ENCODE measurements at regions not wholly inside any gene's neighbourhood (a gene's known extent, or its start where the extent isn't known, plus 50 kb on each side); places are given as distances from the start of the nearest gene placed in this dataset.

DNA sequence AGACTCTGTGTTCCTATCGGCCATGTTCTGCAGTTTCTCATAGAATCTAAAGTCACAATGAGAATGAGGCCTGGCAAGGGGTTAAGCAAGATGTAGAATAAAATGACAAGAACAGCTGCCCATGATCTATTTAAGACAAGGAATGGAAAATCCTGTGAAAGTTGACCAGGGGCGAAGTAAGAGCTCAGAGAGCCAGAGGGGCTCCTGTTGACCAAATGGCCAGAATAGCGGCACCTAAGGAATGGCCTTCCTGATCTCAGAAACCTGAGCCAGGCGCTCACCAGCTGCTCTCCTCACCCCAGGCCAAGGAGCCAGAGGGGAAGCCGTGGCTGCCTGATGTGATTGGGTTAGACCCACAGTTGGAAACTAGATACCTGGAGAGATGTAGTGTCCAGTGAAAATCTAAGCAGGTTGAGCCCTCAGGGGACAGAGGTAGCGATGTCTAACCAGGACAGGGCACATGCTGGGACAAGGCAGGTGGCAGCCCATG, 106.1 kb upstream of the NDN start:
- TF ChIP-seq, protein P1, sequence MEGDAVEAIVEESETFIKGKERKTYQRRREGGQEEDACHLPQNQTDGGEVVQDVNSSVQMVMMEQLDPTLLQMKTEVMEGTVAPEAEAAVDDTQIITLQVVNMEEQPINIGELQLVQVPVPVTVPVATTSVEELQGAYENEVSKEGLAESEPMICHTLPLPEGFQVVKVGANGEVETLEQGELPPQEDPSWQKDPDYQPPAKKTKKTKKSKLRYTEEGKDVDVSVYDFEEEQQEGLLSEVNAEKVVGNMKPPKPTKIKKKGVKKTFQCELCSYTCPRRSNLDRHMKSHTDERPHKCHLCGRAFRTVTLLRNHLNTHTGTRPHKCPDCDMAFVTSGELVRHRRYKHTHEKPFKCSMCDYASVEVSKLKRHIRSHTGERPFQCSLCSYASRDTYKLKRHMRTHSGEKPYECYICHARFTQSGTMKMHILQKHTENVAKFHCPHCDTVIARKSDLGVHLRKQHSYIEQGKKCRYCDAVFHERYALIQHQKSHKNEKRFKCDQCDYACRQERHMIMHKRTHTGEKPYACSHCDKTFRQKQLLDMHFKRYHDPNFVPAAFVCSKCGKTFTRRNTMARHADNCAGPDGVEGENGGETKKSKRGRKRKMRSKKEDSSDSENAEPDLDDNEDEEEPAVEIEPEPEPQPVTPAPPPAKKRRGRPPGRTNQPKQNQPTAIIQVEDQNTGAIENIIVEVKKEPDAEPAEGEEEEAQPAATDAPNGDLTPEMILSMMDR (IDR thresholded peaks at IDR 0.05): no peak
- TF ChIP-seq POLR2A (IDR thresholded peaks at IDR 0.05) (no peak), POLR2AphosphoS5 (IDR thresholded peaks at IDR 0.05) (no peak)
